ENCODE measurements at regions not wholly inside any gene's neighbourhood (a gene's known extent, or its start where the extent isn't known, plus 50 kb on each side); places are given as distances from the start of the nearest gene placed in this dataset.

GRCh38 chrX:118222421-118222820 is 105.8 kb upstream of the KLHL13 start:
- Histone ChIP-seq H3K27me3 (ENCODE audit: insufficient read depth, poor library complexity, severe bottlenecking) (no peaks in the 10 kb centered on the region), H3K27ac (replicated peaks) (no peak overlapping the region), H3K4me3 (replicated peaks; ENCODE audit: insufficient read depth, low read length) (no peak overlapping the region)
- DNase-seq (ENCODE audit: low read depth in 1 of 2, low spot score in 1 of 2), result no peak
- no peak for TF ChIP-seq REST (IDR thresholded peaks at IDR 0.05; ENCODE audit: insufficient replicate concordance, low read depth)
- no peak for TF ChIP-seq SPI1 (IDR thresholded peaks at IDR 0.05; ENCODE audit: borderline replicate concordance, low read depth)
- no peak for TF ChIP-seq GABPA (IDR thresholded peaks at IDR 0.05; ENCODE audit: low read depth)
- TF ChIP-seq POLR2AphosphoS5 (IDR thresholded peaks at IDR 0.05; ENCODE audit: low read depth), result no peak
- no peak for TF ChIP-seq CTCF (IDR thresholded peaks at IDR 0.05; ENCODE audit: insufficient read depth, low read length)

- H3K27ac ChIP-seq (replicated peaks), result no peak overlapping the region
- H3K4me3 ChIP-seq (replicated peaks; ENCODE audit: insufficient read depth, low read length), result no peak overlapping the region
- no peaks in the 10 kb centered on the region for H3K27me3 ChIP-seq (ENCODE audit: insufficient read depth, poor library complexity, severe bottlenecking)
Observed at GRCh38 chrX:118225711-118226428, 109.3 kb upstream of the KLHL13 start.

More at GRCh38 chrX:118225711-118226428, 109.3 kb upstream of the KLHL13 start:
- DNase-seq (ENCODE audit: low read depth in 1 of 2, low spot score in 1 of 2), result no peak
- TF ChIP-seq REST (IDR thresholded peaks at IDR 0.05; ENCODE audit: insufficient replicate concordance, low read depth) (no peak), SPI1 (IDR thresholded peaks at IDR 0.05; ENCODE audit: borderline replicate concordance, low read depth) (no peak), GABPA (IDR thresholded peaks at IDR 0.05; ENCODE audit: low read depth) (no peak), POLR2AphosphoS5 (IDR thresholded peaks at IDR 0.05; ENCODE audit: low read depth) (no peak), CTCF (IDR thresholded peaks at IDR 0.05; ENCODE audit: insufficient read depth, low read length) (no peak)
